K562 (cell line): ENCODE measurements at regions not wholly inside any gene's neighbourhood (a gene's known extent, or its start where the extent isn't known, plus 50 kb on each side); places are given as distances from the start of the nearest gene placed in this dataset.

Source experiments
- ATAC-seq: fragments of 200-7000 bp; cut with Tn5 transposase; 3 replicates; pipeline ENCODE4 v1.9.1; 2020; ENCODE audit warnings: moderate library complexity
- BruUV-seq: library from RNA; stranded (reverse); fragments of 400-500 nt; replicated peaks from 2 replicates; lab custom pipeline; 2021; lab: Mats Ljungman, UMichigan
- CTCF ChIA-PET: fragments of 300-600 bp; formaldehyde crosslinking; extraction: SDS; loops from one replicate; lab custom pipeline; 2021; ENCODE audit warnings: low intra/inter-chr PET ratio; lab: Yijun Ruan, JAX
- POLR2A ChIA-PET: fragments of 300-600, 350-650 bp; sonication (Branson Sonifier 250); formaldehyde crosslinking; extraction: SDS; loops from one replicate; lab custom pipeline; 2021; ENCODE audit warnings: antibody characterized with exemption, inconsistent platforms; lab: Yijun Ruan, JAX
- DNase-seq, 4 experiments: peaks; one replicate each; pipeline versions ENCODE4 v3.0.0 to v3.0.0-alpha.2; 2011 to 2018; ENCODE audit warnings: low spot score in 3 of 4, mixed read lengths in 3 of 4; ENCODE audit errors: extremely low read depth in 1 of 4
- FAIRE-seq: peaks from 2 replicates; lab custom pipeline; 2011; peaks lifted over from hg19 to GRCh38; lab: Jason Lieb, UNC
- H2AFZ ChIP-seq: 2 replicates; pipeline ENCODE4 v1.6.0; 2011; ENCODE audit warnings: low read depth, low read length, control low read depth, inconsistent platforms
- H3K27ac ChIP-seq: fragments of 200-600 bp; 3 replicates; pipeline ENCODE4 v1.8.0; 2011; ENCODE audit warnings: low read depth, mild to moderate bottlenecking, control low read depth, inconsistent platforms, low read length, moderate library complexity, mixed read lengths; ENCODE audit errors: extremely low read depth
- H3K27me3 ChIP-seq, 2 experiments: fragments of 300-600 bp in 1 of 2; 2 replicates in 1 of 2; 3 replicates in 1 of 2; pipeline versions ENCODE4 v1.6.0 to v1.8.0; 2011; ENCODE audit warnings: inconsistent platforms in 2 of 2, low read length in 2 of 2, mild to moderate bottlenecking in 1 of 2, mixed read lengths in 1 of 2, moderate library complexity in 1 of 2; ENCODE audit not compliant: control insufficient read depth in 2 of 2, insufficient read depth in 2 of 2
- H3K36me3 ChIP-seq: fragments of 300-600 bp; 3 replicates; pipeline ENCODE4 v1.8.0; 2011; ENCODE audit warnings: mild to moderate bottlenecking, low read length, inconsistent platforms; ENCODE audit not compliant: control insufficient read depth, insufficient read depth
- H3K4me1 ChIP-seq, 2 experiments: fragments of 200-600 bp in 1 of 2; replicated peaks in 1 of 2; 2 replicates in 1 of 2; 3 replicates in 1 of 2; pipeline versions ENCODE4 v1.5.1 to v1.8.0; 2011; ENCODE audit warnings: inconsistent platforms in 2 of 2, low read length in 2 of 2, mild to moderate bottlenecking in 1 of 2, mixed read lengths in 1 of 2, moderate library complexity in 1 of 2; ENCODE audit not compliant: control insufficient read depth in 2 of 2, insufficient read depth in 2 of 2
- H3K4me2 ChIP-seq: 2 replicates; pipeline ENCODE4 v1.6.1; 2011; ENCODE audit warnings: low read length, control low read depth, inconsistent platforms, mixed read lengths; ENCODE audit not compliant: insufficient read depth
- H3K4me3 ChIP-seq: fragments of 200-600 bp; sonication (generic), shearing (Covaris generic); 2 replicates; pipeline ENCODE4 v1.5.1; 2016; ENCODE audit warnings: control low read depth, inconsistent platforms
- H3K79me2 ChIP-seq: fragments of 200-600 bp; 3 replicates; pipeline ENCODE4 v1.8.0; 2011; ENCODE audit warnings: low read length, inconsistent platforms; ENCODE audit not compliant: control insufficient read depth, insufficient read depth
- H3K9ac ChIP-seq, 2 experiments: 2 replicates each; pipeline versions ENCODE4 v1.6.0 to v1.6.1; 2011; ENCODE audit warnings: low read depth in 2 of 2, low read length in 2 of 2, control low read depth in 1 of 2, inconsistent platforms in 1 of 2, mild to moderate bottlenecking in 1 of 2, mixed read lengths in 1 of 2; ENCODE audit not compliant: insufficient read depth in 1 of 2
- H3K9me1 ChIP-seq: one replicate; pipeline ENCODE4 v1.6.0; 2011; ENCODE audit warnings: inconsistent platforms, mild to moderate bottlenecking, low read length, moderate library complexity; ENCODE audit not compliant: control insufficient read depth, insufficient read depth
- H3K9me3 ChIP-seq: replicated peaks from 2 replicates; pipeline ENCODE4 v1.5.1; 2011; ENCODE audit warnings: low read depth, low read length, inconsistent platforms; ENCODE audit not compliant: control insufficient read depth, insufficient read depth
- H4K20me1 ChIP-seq: replicated peaks from 2 replicates; pipeline ENCODE4 v1.6.1; 2011; ENCODE audit warnings: low read length, inconsistent platforms, mixed read lengths; ENCODE audit not compliant: control insufficient read depth, insufficient read depth
- CBX1 ChIP-seq: sonication (generic); IDR thresholded peaks from 2 replicates; pipeline ENCODE4 v1.6.1; 2016; ENCODE audit warnings: antibody characterized with exemption, low read depth, mild to moderate bottlenecking
- ELF2 ChIP-seq: fragments of 250-450 bp; sonication (Bioruptor Pico); IDR thresholded peaks from 2 replicates; pipeline ENCODE4 v1.5.0; 2021; ENCODE audit warnings: mild to moderate bottlenecking
- EP300 ChIP-seq: IDR thresholded peaks from 2 replicates; pipeline ENCODE4 v1.6.1; 2012; ENCODE audit warnings: low read length, improper control_type of control experiment
- HMGXB4 ChIP-seq: sonication (generic); formaldehyde crosslinking; IDR thresholded peaks from 2 replicates; pipeline ENCODE4 v1.8.1; 2023; ENCODE audit warnings: mild to moderate bottlenecking, missing genetic modification reagents
- MED1 ChIP-seq: sonication (generic); formaldehyde crosslinking; IDR thresholded peaks from 2 replicates; pipeline ENCODE4 v1.8.1; 2023; ENCODE audit warnings: missing genetic modification reagents, borderline replicate concordance
- MLX ChIP-seq, 2 experiments: fragments of 450-650 bp in 1 of 2; sonication (generic) in 1 of 2; formaldehyde crosslinking; conservative IDR thresholded peaks; 2 replicates each; pipeline versions ENCODE4 v1.4.0 to v1.8.1; 2020 to 2022; ENCODE audit warnings: mild to moderate bottlenecking in 1 of 2, missing genetic modification reagents in 1 of 2
- NR3C1 ChIP-seq: sonication (generic); formaldehyde crosslinking; IDR thresholded peaks from 2 replicates; pipeline ENCODE4 v1.8.1; 2022; ENCODE audit warnings: missing genetic modification reagents
- POLR2H ChIP-seq: IDR thresholded peaks from 2 replicates; pipeline ENCODE4 v1.6.1; 2016; ENCODE audit warnings: missing genetic modification characterization, low read depth, mild to moderate bottlenecking, control low read depth, missing compliant biosample characterization, moderate library complexity
- TGIF2 ChIP-seq: sonication (generic); formaldehyde crosslinking; IDR thresholded peaks from 2 replicates; pipeline ENCODE4 v1.8.1; 2022; ENCODE audit warnings: mild to moderate bottlenecking, missing genetic modification reagents, moderate library complexity
- TOE1 ChIP-seq, 2 experiments: fragments of 450-650 bp in 1 of 2; sonication (generic) in 1 of 2; formaldehyde crosslinking in 1 of 2; IDR thresholded peaks; 2 replicates each; pipeline versions ENCODE4 v1.7.1 to v1.8.0; 2016 to 2022; ENCODE audit warnings: borderline replicate concordance in 2 of 2, mild to moderate bottlenecking in 2 of 2, antibody characterized with exemption in 1 of 2, inconsistent platforms in 1 of 2, low read depth in 1 of 2, missing genetic modification reagents in 1 of 2, moderate library complexity in 1 of 2
- ZBTB7A ChIP-seq: IDR thresholded peaks from 2 replicates; pipeline ENCODE4 v1.6.1; 2011; ENCODE audit warnings: low read depth, mild to moderate bottlenecking, low read length, moderate library complexity, borderline replicate concordance; ENCODE audit not compliant: control insufficient read depth
- ZNF668 ChIP-seq: fragments of 250-450 bp; sonication (Bioruptor Pico); IDR thresholded peaks from 2 replicates; pipeline ENCODE4 v1.8.0; 2022; ENCODE audit warnings: mild to moderate bottlenecking, inconsistent platforms
- WGBS: fragments of 100-300 bp; shearing (Covaris generic); methylation state at CpG from one replicate; pipeline ENCODE4 v1.1.6; 2016; ENCODE audit warnings: low coverage, mixed read lengths; ENCODE audit not compliant: insufficient coverage; ENCODE audit errors: missing lambda C conversion rate; 5-methylcytosine and 5-hydroxymethylcytosine counted together
- in situ Hi-C: fragments of 300-500 bp; cut with MboI; formaldehyde crosslinking; loops from 4 replicates; pipeline ENCODE4 v1.15.0; 2018; ENCODE audit warnings: inconsistent platforms, mixed read lengths
- intact Hi-C: fragments of 100-400 bp; cut with micrococcal nuclease; formaldehyde crosslinking; loops from 2 replicates; pipeline ENCODE4 v1.14.2; 2022
- TF ChIP-seq, protein P1 (sequence below): sonication (generic); formaldehyde crosslinking; IDR thresholded peaks from 2 replicates; pipeline ENCODE4 v1.8.0; 2022; ENCODE audit warnings: mild to moderate bottlenecking, low read depth, missing genetic modification reagents
- TF ChIP-seq, protein P2 (sequence below): sonication (generic); formaldehyde crosslinking; IDR thresholded peaks from 2 replicates; pipeline ENCODE4 v1.8.0; 2022; ENCODE audit warnings: mild to moderate bottlenecking, missing genetic modification reagents
- TF ChIP-seq, protein P3 (sequence below): fragments of 450-650 bp; formaldehyde crosslinking; IDR thresholded peaks from 2 replicates; pipeline ENCODE4 v1.4.0; 2022; ENCODE audit warnings: mild to moderate bottlenecking, moderate library complexity

- Histone ChIP-seq H3K27me3 (no peaks in the 10 kb centered on the region), H3K4me3 (no peak overlapping the region), H3K79me2 (no peaks in the 10 kb centered on the region), H2AFZ (no peak overlapping the region), H3K9me1 (no peaks in the 10 kb centered on the region), H3K9me3 (no peaks in the 10 kb centered on the region), H3K9ac (no peak overlapping the region), H3K4me1 (no peaks in the 10 kb centered on the region), H4K20me1 (no peaks in the 10 kb centered on the region), H3K27ac (no peak overlapping the region), H3K4me2 (no peak overlapping the region), H3K36me3 (no peaks in the 10 kb centered on the region)
- 0% methylated on average over 3 of the region's 3 CpGs for WGBS
- intact Hi-C loops (no loop called here), in situ Hi-C loops (no loop called here)
- POLR2A ChIA-PET = interaction anchor here (0.6 kb wide), 1 partner anchor 211 kb away, joined by 3 read pairs; no protein-coding TSS in a partner anchor
- BruUV-seq = no TSS peak
- CTCF ChIA-PET = no interaction called here
- ATAC-seq (no peak), FAIRE-seq (peak; percentile 52), DNase-seq (no peak)
- TF ChIP-seq NR3C1 (CRISPR knock-in tag) (no peak), MED1 (CRISPR knock-in tag) (no peak), HMGXB4 (no peak), ZBTB7A (no peak), MLX (CRISPR knock-in tag; conservative IDR thresholded peaks at IDR 0.05) (no peak), CBX1 (no peak), POLR2H (tag) (no peak), ELF2 (CRISPR knock-in tag) (no peak), EP300 (no peak), ZNF668 (no peak), TOE1 (IDR thresholded peaks at IDR 0.05; ENCODE audit: borderline replicate concordance) (no peak), TOE1 (CRISPR knock-in tag; IDR thresholded peaks at IDR 0.05; ENCODE audit: borderline replicate concordance, low read depth) (no peak), TGIF2 (no peak)
- TF ChIP-seq, protein P1, sequence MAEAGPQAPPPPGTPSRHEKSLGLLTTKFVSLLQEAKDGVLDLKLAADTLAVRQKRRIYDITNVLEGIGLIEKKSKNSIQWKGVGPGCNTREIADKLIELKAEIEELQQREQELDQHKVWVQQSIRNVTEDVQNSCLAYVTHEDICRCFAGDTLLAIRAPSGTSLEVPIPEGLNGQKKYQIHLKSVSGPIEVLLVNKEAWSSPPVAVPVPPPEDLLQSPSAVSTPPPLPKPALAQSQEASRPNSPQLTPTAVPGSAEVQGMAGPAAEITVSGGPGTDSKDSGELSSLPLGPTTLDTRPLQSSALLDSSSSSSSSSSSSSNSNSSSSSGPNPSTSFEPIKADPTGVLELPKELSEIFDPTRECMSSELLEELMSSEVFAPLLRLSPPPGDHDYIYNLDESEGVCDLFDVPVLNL = no peak
- TF ChIP-seq, protein P2, sequence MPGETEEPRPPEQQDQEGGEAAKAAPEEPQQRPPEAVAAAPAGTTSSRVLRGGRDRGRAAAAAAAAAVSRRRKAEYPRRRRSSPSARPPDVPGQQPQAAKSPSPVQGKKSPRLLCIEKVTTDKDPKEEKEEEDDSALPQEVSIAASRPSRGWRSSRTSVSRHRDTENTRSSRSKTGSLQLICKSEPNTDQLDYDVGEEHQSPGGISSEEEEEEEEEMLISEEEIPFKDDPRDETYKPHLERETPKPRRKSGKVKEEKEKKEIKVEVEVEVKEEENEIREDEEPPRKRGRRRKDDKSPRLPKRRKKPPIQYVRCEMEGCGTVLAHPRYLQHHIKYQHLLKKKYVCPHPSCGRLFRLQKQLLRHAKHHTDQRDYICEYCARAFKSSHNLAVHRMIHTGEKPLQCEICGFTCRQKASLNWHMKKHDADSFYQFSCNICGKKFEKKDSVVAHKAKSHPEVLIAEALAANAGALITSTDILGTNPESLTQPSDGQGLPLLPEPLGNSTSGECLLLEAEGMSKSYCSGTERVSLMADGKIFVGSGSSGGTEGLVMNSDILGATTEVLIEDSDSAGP = no peak
- TF ChIP-seq, protein P3, sequence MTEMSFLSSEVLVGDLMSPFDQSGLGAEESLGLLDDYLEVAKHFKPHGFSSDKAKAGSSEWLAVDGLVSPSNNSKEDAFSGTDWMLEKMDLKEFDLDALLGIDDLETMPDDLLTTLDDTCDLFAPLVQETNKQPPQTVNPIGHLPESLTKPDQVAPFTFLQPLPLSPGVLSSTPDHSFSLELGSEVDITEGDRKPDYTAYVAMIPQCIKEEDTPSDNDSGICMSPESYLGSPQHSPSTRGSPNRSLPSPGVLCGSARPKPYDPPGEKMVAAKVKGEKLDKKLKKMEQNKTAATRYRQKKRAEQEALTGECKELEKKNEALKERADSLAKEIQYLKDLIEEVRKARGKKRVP = no peak
These were observed 223.2 kb upstream of the APCDD1 start for GRCh38 chr18:10231220-10231619.
